ENCODE measurements at regions not wholly inside any gene's neighbourhood (a gene's known extent, or its start where the extent isn't known, plus 50 kb on each side); places are given as distances from the start of the nearest gene placed in this dataset.

DNA sequence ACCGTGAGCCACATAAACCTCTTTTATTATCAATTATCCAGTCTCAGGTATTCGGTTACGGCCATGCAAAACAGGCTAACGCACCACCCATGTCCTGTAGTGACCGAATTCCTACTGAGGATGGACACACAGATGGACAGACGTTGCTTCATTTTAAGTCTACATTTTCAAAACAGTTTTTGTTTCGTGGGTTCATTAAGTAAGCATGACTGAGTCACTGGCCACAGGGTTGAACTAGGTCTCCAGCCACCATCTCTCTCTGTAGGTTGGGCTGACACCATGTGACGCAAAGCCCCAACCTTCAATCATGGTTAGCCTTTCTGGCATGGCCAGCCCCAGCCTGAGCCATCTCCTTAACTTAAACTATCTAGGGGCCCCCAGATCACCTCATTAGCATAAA is 110.0 kb upstream of the SLC22A23 start:
- Histone ChIP-seq H3F3A (ENCODE audit: insufficient read depth) (no peaks in the 10 kb centered on the region), H3K4me1 (ENCODE audit: insufficient read depth) (no peaks in the 10 kb centered on the region), H3K9me3 (ENCODE audit: low read depth) (no peaks in the 10 kb centered on the region), H3K27ac (no peak overlapping the region), H3K4me2 (ENCODE audit: unreplicated experiment) (no peak overlapping the region), H3K79me2 (ENCODE audit: insufficient read depth) (no peaks in the 10 kb centered on the region), H3K9ac (no peak overlapping the region), H3K9me2 (ENCODE audit: insufficient read depth) (no peaks in the 10 kb centered on the region), H3K36me3 (ENCODE audit: low read depth) (no peaks in the 10 kb centered on the region), H3K27me3 (replicated peaks; ENCODE audit: insufficient read depth) (no peaks in the 10 kb centered on the region), H4K20me1 (ENCODE audit: insufficient read depth) (no peaks in the 10 kb centered on the region), H2AFZ (no peak overlapping the region), H3K4me3 (no peak overlapping the region)
- TF ChIP-seq EZH2phosphoT487 (IDR thresholded peaks at IDR 0.05; ENCODE audit: insufficient read depth, low read depth) = no peak
- no peak for TF ChIP-seq EZH2 (IDR thresholded peaks at IDR 0.05; ENCODE audit: insufficient read depth, poor library complexity, severe bottlenecking)
- peak; percentile 42 for DNase-seq
- WGBS, 2 experiments (ENCODE audit: low coverage in 1 of 2, low lambda C conversion rate in 2 of 2, missing lambda C conversion rate in 2 of 2) = 81 to 84% methylated on average over 8 of the region's 8 CpGs
- in situ Hi-C loops (cut with MboI) = no loop called here

DNA sequence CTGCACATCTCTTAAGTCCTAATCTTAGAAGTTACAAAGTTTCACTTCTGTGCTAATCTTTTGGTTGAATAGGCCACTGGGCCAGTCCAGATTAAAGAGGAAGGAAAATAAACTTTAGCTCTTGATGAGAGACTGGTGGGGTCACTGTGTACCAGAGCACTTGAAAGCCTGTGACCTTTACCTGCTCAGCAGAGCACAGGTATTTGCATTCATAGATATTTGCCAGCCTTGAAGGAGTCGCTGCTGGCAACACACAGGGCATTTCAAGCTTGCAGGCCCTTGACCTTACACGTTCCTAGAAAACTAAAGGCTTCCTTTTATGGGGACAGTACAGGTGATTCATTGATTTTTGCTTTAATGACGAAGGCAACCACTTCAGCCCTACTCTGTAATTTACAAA is 108.4 kb upstream of the SLC22A23 start:
- no peak overlapping the region for H3K4me3 ChIP-seq
- H3F3A ChIP-seq (ENCODE audit: insufficient read depth) = no peaks in the 10 kb centered on the region
- H2AFZ ChIP-seq = no peak overlapping the region
- no peaks in the 10 kb centered on the region for H3K4me1 ChIP-seq (ENCODE audit: insufficient read depth)
- no peak overlapping the region for H3K27ac ChIP-seq
- no peaks in the 10 kb centered on the region for H3K27me3 ChIP-seq (replicated peaks; ENCODE audit: insufficient read depth)
- H3K9ac ChIP-seq = no peak overlapping the region
- no peaks in the 10 kb centered on the region for H3K36me3 ChIP-seq (ENCODE audit: low read depth)
- H3K9me2 ChIP-seq (ENCODE audit: insufficient read depth) = no peaks in the 10 kb centered on the region
- in situ Hi-C loops (cut with MboI) = no loop called here
- TF ChIP-seq EZH2phosphoT487 (IDR thresholded peaks at IDR 0.05; ENCODE audit: insufficient read depth, low read depth) = no peak
- TF ChIP-seq EZH2 (IDR thresholded peaks at IDR 0.05; ENCODE audit: insufficient read depth, poor library complexity, severe bottlenecking) = no peak
- whole genome bisulfite sequencing, 2 experiments (ENCODE audit: low coverage in 1 of 2, low lambda C conversion rate in 2 of 2, missing lambda C conversion rate in 2 of 2) = 84 to 86% methylated on average over 3 of the region's 3 CpGs
- no peaks in the 10 kb centered on the region for H3K9me3 ChIP-seq (ENCODE audit: low read depth)
- no peak for DNase-seq
- no peaks in the 10 kb centered on the region for H3K79me2 ChIP-seq (ENCODE audit: insufficient read depth)
- H3K4me2 ChIP-seq (ENCODE audit: unreplicated experiment) = no peak overlapping the region
- no peaks in the 10 kb centered on the region for H4K20me1 ChIP-seq (ENCODE audit: insufficient read depth)

DNA sequence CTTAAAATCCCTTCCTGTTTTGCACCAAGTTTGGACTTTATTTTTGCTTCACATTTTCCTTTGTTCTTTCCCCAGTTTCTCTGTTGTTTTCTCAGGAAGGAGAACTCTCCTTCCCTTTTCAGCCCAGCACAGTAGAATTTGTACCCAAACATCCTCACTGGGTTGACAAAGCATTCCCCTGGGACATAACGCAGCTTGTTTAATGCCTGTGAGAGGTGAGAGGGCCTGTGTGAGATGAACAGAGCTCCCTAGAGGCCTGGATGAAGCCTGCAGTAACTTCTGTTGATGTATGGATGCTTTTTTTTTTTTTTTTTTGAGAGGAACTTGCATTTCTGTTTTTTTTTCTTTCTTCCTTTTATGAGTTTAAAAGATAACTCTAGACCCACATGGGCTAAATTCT is 104.9 kb upstream of the SLC22A23 start:
- no peaks in the 10 kb centered on the region for H4K20me1 ChIP-seq (ENCODE audit: insufficient read depth)
- H3K36me3 ChIP-seq (ENCODE audit: low read depth) = no peaks in the 10 kb centered on the region
- H3K4me2 ChIP-seq (ENCODE audit: unreplicated experiment) = no peak overlapping the region
- H3K27me3 ChIP-seq (replicated peaks; ENCODE audit: insufficient read depth) = no peaks in the 10 kb centered on the region
- TF ChIP-seq EZH2phosphoT487 (IDR thresholded peaks at IDR 0.05; ENCODE audit: insufficient read depth, low read depth) (no peak), EZH2 (IDR thresholded peaks at IDR 0.05; ENCODE audit: insufficient read depth, poor library complexity, severe bottlenecking) (no peak)
- H3K4me1 ChIP-seq (ENCODE audit: insufficient read depth) = no peaks in the 10 kb centered on the region
- in situ Hi-C loops (cut with MboI) = no loop called here
- H3K27ac ChIP-seq = no peak overlapping the region
- H3K9me2 ChIP-seq (ENCODE audit: insufficient read depth) = no peaks in the 10 kb centered on the region
- H3K9me3 ChIP-seq (ENCODE audit: low read depth) = no peaks in the 10 kb centered on the region
- 83 to 88% methylated on average over 1 of the region's 1 CpG for WGBS, 2 experiments (ENCODE audit: low coverage in 1 of 2, low lambda C conversion rate in 2 of 2, missing lambda C conversion rate in 2 of 2)
- peak; percentile 10 for DNase-seq
- H3K9ac ChIP-seq = no peak overlapping the region
- H2AFZ ChIP-seq = no peak overlapping the region; the same call in 1 of the 2 replicates
- no peak overlapping the region for H3K4me3 ChIP-seq
- H3F3A ChIP-seq (ENCODE audit: insufficient read depth) = no peaks in the 10 kb centered on the region
- H3K79me2 ChIP-seq (ENCODE audit: insufficient read depth) = no peaks in the 10 kb centered on the region

DNA sequence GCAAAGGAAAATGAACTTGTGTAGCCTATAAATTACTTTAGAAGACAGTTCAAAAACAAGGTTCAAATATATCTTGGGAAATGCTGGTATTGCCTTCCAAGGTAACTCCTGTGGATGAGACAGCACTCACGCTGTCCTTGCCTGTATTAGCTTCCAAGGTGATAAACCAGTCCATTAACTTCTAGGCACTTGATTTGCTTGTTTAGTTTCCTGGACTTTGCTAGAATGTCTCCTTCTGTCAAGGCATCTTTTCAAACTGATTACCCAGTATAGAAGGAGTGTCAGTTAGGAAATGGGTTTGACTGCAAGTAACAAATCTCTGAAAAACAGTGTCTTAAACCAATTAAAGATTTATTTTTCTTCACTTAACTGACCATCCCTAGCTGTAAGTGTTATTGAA is 103.4 kb upstream of the SLC22A23 start:
- no peaks in the 10 kb centered on the region for H3K79me2 ChIP-seq (ENCODE audit: insufficient read depth)
- WGBS, 2 experiments (ENCODE audit: low coverage in 1 of 2, low lambda C conversion rate in 2 of 2, missing lambda C conversion rate in 2 of 2) = 92 to 97% methylated on average over 1 of the region's 1 CpG

DNA sequence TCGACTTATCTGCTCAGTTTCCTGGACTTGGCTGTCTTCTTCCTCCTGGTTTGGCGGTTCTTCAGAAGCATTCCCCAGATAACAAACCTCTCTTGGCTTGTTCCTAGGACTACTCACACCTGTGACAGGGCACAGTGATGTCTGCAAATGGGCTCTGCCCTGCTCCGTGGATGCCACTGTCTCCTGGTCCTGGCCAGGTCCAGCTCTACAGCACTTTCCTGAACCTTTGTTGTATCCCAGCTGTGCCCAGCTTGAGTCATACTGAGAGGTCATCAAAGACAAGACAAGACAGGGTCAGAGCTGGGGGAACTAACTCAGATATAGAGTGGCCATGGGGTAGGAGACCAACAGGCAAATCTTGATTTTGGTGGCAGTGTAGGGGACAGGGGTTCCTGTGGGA is 102.7 kb upstream of the SLC22A23 start:
- no peaks in the 10 kb centered on the region for H3F3A ChIP-seq (ENCODE audit: insufficient read depth)
- no peaks in the 10 kb centered on the region for H4K20me1 ChIP-seq (ENCODE audit: insufficient read depth)
- H3K27me3 ChIP-seq (replicated peaks; ENCODE audit: insufficient read depth) = no peaks in the 10 kb centered on the region
- no peaks in the 10 kb centered on the region for H3K9me2 ChIP-seq (ENCODE audit: insufficient read depth)
- H3K9ac ChIP-seq = no peak overlapping the region
- no peak for DNase-seq
- no peak overlapping the region for H3K4me3 ChIP-seq
- in situ Hi-C loops (cut with MboI) = no loop called here
- WGBS, 2 experiments (ENCODE audit: low coverage in 1 of 2, low lambda C conversion rate in 2 of 2, missing lambda C conversion rate in 2 of 2) = 98 to 99% methylated on average over 3 of the region's 3 CpGs
- no peak overlapping the region for H3K27ac ChIP-seq
- H3K79me2 ChIP-seq (ENCODE audit: insufficient read depth) = no peaks in the 10 kb centered on the region
- H3K4me1 ChIP-seq (ENCODE audit: insufficient read depth) = no peaks in the 10 kb centered on the region
- H3K4me2 ChIP-seq (ENCODE audit: unreplicated experiment) = no peak overlapping the region
- no peak for TF ChIP-seq EZH2phosphoT487 (IDR thresholded peaks at IDR 0.05; ENCODE audit: insufficient read depth, low read depth)
- TF ChIP-seq EZH2 (IDR thresholded peaks at IDR 0.05; ENCODE audit: insufficient read depth, poor library complexity, severe bottlenecking) = no peak
- H3K9me3 ChIP-seq (ENCODE audit: low read depth) = no peaks in the 10 kb centered on the region
- no peak overlapping the region for H2AFZ ChIP-seq
- no peaks in the 10 kb centered on the region for H3K36me3 ChIP-seq (ENCODE audit: low read depth)

More for the DNA sequence above, 103.4 kb upstream of the SLC22A23 start:
- DNase-seq = no peak
- H3K9me3 ChIP-seq (ENCODE audit: low read depth) = no peaks in the 10 kb centered on the region
- no peak overlapping the region for H2AFZ ChIP-seq
- no peaks in the 10 kb centered on the region for H3F3A ChIP-seq (ENCODE audit: insufficient read depth)
- TF ChIP-seq EZH2phosphoT487 (IDR thresholded peaks at IDR 0.05; ENCODE audit: insufficient read depth, low read depth) (no peak), EZH2 (IDR thresholded peaks at IDR 0.05; ENCODE audit: insufficient read depth, poor library complexity, severe bottlenecking) (no peak)
- H3K9ac ChIP-seq = no peak overlapping the region
- no peaks in the 10 kb centered on the region for H3K27me3 ChIP-seq (replicated peaks; ENCODE audit: insufficient read depth)
- H4K20me1 ChIP-seq (ENCODE audit: insufficient read depth) = no peaks in the 10 kb centered on the region
- in situ Hi-C loops (cut with MboI) = no loop called here
- H3K4me1 ChIP-seq (ENCODE audit: insufficient read depth) = no peaks in the 10 kb centered on the region
- H3K36me3 ChIP-seq (ENCODE audit: low read depth) = no peaks in the 10 kb centered on the region
- H3K4me2 ChIP-seq (ENCODE audit: unreplicated experiment) = no peak overlapping the region
- H3K4me3 ChIP-seq = no peak overlapping the region
- H3K27ac ChIP-seq = no peak overlapping the region
- H3K9me2 ChIP-seq (ENCODE audit: insufficient read depth) = no peaks in the 10 kb centered on the region

All from GM23248 (cell line).